Ishikawa (cell line): ENCODE measurements at regions not wholly inside any gene's neighbourhood (a gene's known extent, or its start where the extent isn't known, plus 50 kb on each side); places are given as distances from the start of the nearest gene placed in this dataset.

Source experiments
- CEBPB ChIP-seq: IDR thresholded peaks from 2 replicates; pipeline ENCODE4 v1.6.1; 2012
- CREB1 ChIP-seq: IDR thresholded peaks from 2 replicates; pipeline ENCODE4 v1.6.1; 2012; ENCODE audit warnings: low read depth
- EGR1 ChIP-seq: IDR thresholded peaks from 2 replicates; pipeline ENCODE4 v1.6.1; 2012
- EP300 ChIP-seq: IDR thresholded peaks from 2 replicates; pipeline ENCODE4 v1.6.1; 2012; ENCODE audit warnings: borderline replicate concordance
- FOXM1 ChIP-seq: IDR thresholded peaks from 2 replicates; pipeline ENCODE4 v1.6.1; 2012; ENCODE audit warnings: low read depth, borderline replicate concordance
- NFIC ChIP-seq: IDR thresholded peaks from 2 replicates; pipeline ENCODE4 v1.6.1; 2012
- RAD21 ChIP-seq: IDR thresholded peaks from 2 replicates; pipeline ENCODE4 v1.6.1; 2012; ENCODE audit warnings: low read depth
- TAF1 ChIP-seq: IDR thresholded peaks from 2 replicates; pipeline ENCODE4 v1.6.1; 2012; ENCODE audit warnings: low read depth, mild to moderate bottlenecking
- TCF12 ChIP-seq: IDR thresholded peaks from 2 replicates; pipeline ENCODE4 v1.6.1; 2012; ENCODE audit warnings: low read depth
- TEAD4 ChIP-seq: IDR thresholded peaks from 2 replicates; pipeline ENCODE4 v1.6.1; 2012
- YY1 ChIP-seq: IDR thresholded peaks from 2 replicates; pipeline ENCODE4 v1.6.1; 2012; ENCODE audit warnings: low read depth
- ZBTB7A ChIP-seq: IDR thresholded peaks from 2 replicates; pipeline ENCODE4 v1.6.1; 2012; ENCODE audit warnings: low read depth
- TF ChIP-seq, protein P1 (sequence below): IDR thresholded peaks from 2 replicates; pipeline ENCODE4 v1.6.1; 2012
- TF ChIP-seq, protein P2 (sequence below): IDR thresholded peaks from 2 replicates; pipeline ENCODE4 v1.6.1; 2012; ENCODE audit warnings: low read depth, mild to moderate bottlenecking
- TF ChIP-seq, protein P3 (sequence below): IDR thresholded peaks from 2 replicates; pipeline ENCODE4 v1.6.1; 2012

DNA sequence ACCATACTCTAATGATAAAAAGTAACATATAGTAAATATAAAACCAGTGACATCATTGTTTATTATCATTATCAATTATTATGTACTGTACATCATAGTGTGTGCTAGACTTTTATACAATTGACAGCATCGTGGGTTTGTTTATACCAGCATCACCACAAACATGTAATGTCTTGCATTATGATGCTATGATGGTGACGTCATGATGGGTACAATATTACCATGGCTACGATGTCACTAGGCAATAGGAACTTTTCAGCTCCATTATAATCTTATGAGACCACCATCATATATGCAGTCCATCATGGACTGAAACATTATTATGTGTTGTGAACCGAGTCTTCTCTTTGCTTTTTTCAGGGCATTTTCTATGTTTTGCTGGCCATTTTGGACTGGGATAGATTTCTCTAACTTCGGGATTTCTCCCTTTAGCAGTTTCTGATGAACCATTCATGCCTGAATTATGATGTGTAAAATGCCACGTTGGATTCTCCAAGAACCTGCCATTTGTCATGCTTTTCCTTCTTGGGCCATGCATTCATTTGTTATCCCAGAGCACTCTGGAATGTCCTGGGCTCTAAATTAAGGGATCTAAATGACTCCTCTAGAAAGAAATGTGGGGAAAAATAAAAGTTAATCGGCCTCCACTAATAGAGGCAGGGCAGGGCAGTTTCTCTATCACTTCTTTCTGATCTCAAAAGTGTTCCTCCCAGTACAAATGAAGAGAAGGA, 325.6 kb upstream of the TNP1 start:
- TF ChIP-seq FOXM1 (no peak), YY1 (no peak), CEBPB (no peak), TAF1 (no peak), NFIC (no peak), TEAD4 (no peak), EP300 (no peak), ZBTB7A (no peak), RAD21 (no peak), CREB1 (no peak)
- TF ChIP-seq, protein P1, sequence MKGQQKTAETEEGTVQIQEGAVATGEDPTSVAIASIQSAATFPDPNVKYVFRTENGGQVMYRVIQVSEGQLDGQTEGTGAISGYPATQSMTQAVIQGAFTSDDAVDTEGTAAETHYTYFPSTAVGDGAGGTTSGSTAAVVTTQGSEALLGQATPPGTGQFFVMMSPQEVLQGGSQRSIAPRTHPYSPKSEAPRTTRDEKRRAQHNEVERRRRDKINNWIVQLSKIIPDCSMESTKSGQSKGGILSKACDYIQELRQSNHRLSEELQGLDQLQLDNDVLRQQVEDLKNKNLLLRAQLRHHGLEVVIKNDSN: no peak
- TF ChIP-seq, protein P2, sequence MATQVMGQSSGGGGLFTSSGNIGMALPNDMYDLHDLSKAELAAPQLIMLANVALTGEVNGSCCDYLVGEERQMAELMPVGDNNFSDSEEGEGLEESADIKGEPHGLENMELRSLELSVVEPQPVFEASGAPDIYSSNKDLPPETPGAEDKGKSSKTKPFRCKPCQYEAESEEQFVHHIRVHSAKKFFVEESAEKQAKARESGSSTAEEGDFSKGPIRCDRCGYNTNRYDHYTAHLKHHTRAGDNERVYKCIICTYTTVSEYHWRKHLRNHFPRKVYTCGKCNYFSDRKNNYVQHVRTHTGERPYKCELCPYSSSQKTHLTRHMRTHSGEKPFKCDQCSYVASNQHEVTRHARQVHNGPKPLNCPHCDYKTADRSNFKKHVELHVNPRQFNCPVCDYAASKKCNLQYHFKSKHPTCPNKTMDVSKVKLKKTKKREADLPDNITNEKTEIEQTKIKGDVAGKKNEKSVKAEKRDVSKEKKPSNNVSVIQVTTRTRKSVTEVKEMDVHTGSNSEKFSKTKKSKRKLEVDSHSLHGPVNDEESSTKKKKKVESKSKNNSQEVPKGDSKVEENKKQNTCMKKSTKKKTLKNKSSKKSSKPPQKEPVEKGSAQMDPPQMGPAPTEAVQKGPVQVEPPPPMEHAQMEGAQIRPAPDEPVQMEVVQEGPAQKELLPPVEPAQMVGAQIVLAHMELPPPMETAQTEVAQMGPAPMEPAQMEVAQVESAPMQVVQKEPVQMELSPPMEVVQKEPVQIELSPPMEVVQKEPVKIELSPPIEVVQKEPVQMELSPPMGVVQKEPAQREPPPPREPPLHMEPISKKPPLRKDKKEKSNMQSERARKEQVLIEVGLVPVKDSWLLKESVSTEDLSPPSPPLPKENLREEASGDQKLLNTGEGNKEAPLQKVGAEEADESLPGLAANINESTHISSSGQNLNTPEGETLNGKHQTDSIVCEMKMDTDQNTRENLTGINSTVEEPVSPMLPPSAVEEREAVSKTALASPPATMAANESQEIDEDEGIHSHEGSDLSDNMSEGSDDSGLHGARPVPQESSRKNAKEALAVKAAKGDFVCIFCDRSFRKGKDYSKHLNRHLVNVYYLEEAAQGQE: no peak
- TF ChIP-seq, protein P3, sequence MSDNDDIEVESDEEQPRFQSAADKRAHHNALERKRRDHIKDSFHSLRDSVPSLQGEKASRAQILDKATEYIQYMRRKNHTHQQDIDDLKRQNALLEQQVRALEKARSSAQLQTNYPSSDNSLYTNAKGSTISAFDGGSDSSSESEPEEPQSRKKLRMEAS: no peak

DNA sequence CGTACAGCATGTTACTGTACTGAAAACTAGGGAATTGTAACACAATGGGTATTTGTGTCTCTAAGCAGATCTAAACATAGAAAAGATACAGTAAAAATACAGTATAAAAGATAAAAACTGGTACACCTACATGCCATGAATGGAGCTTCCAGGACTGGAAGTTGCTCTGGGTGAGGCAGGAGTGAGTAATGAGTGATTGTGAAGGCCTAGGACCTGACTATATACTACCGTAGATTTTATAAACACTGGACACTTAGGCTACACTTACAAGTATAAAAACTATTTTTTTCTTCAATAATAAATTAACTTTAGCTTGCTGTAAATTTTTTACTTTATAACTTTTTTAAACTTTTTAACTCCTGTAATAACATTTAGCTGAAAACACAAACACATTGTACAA, 324.4 kb upstream of the TNP1 start:
- TF ChIP-seq TAF1 (no peak), CEBPB (no peak), CREB1 (no peak), TEAD4 (no peak), ZBTB7A (no peak), YY1 (no peak)
- TF ChIP-seq, protein P1: no peak

DNA sequence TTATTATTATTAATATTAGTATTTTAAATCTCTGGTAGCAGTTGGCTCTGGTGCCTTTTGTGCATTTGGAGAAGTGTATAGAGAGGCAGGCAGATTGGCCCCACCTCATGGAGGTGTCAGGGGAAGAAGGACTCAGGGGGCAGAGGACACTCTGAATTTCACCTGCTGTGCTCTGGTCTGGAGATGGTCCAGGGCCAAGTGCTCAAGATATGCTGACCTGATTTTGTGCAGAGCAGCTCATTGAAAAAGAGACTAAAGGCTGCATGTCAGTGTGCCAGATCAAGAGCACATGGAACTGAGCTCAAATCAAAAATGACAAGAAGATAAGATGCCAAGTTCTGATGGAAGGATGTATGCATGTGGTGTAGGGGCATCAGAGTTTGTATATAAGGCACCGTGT, 323.6 kb upstream of the TNP1 start:
- TF ChIP-seq RAD21 (no peak), CEBPB (no peak), YY1 (no peak), ZBTB7A (no peak), EP300 (no peak), CREB1 (no peak), NFIC (no peak), TEAD4 (no peak), FOXM1 (no peak)
- TF ChIP-seq, protein P1: no peak
- TF ChIP-seq, protein P3: no peak

DNA sequence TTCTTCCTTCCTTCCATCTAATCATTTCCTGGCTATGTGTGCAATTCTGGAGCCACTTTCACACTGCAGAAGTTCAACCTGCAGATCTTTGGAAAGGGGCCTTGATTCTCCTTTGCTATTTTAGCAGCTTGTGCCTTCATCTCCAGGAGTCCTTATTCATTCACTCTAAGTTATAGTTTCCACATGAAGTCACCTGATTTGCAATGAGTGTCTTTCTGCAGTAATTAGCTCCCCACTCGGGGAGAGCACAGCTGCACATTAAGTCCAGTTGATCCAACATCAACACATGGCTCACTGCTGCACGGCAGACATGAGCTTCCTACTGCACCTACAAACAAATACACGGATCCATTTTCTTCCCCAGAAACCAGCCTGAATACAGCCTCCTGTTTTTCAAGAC, 323.1 kb upstream of the TNP1 start:
- TF ChIP-seq EGR1 (no peak), CREB1 (no peak), TEAD4 (no peak), EP300 (no peak), RAD21 (no peak), ZBTB7A (no peak), TCF12 (no peak), CEBPB (no peak), NFIC (no peak), TAF1 (no peak), FOXM1 (no peak), YY1 (no peak)
- TF ChIP-seq, protein P3: no peak
- TF ChIP-seq, protein P1: no peak
- TF ChIP-seq, protein P2: no peak

DNA sequence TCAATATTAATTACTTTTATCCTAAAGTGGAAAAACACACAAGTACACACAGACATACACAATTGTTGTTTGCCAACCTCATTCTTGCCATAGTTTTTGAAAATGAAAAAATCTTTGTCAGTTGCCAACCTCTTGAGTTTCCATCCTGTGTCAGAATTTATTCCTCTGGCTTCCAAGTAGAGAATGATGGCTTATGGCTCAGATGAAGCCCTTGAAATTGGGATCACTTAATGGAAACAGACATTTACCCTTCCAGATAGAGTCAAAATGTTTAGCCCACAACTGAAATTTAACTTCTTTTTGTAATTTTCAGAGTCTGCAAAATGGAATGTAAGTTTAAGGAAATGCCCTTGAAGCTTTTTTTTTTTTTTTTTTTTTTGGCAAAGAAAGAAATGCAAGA, 321.6 kb upstream of the TNP1 start:
- TF ChIP-seq ZBTB7A (no peak), NFIC (no peak), TCF12 (no peak), EP300 (no peak), RAD21 (no peak), YY1 (no peak), TEAD4 (no peak), FOXM1 (no peak), CREB1 (no peak), CEBPB (no peak), TAF1 (no peak), EGR1 (no peak)
- TF ChIP-seq, protein P2: no peak
- TF ChIP-seq, protein P3: no peak
- TF ChIP-seq, protein P1: no peak
